HG02981 (cell line): ENCODE measurements at regions not wholly inside any gene's neighbourhood (a gene's known extent, or its start where the extent isn't known, plus 50 kb on each side); places are given as distances from the start of the nearest gene placed in this dataset.

Experiments used
- ATAC-seq: cut with Tn5 transposase; IDR thresholded peaks from one replicate; pipeline ENCODE4 v1.9.1; 2021; ENCODE audit warnings: mild to moderate bottlenecking, moderate library complexity; ENCODE audit not compliant: unreplicated experiment

- no peak for ATAC-seq
Observed at GRCh38 chr13:43983373-43983772, 103.7 kb downstream of the LACC1 start.

- no peak for ATAC-seq
Observed at GRCh38 chr13:43984292-43984691, 104.6 kb downstream of the LACC1 start.

- no peak for ATAC-seq
Observed at GRCh38 chr13:43985422-43986072, 105.8 kb downstream of the LACC1 start.

GRCh38 chr13:43986421-43986981 is 106.8 kb downstream of the LACC1 start:
- no peak for ATAC-seq

GRCh38 chr13:43988302-43988701 is 108.6 kb downstream of the LACC1 start:
- no peak for ATAC-seq

GRCh38 chr13:43990021-43990420 is 110.3 kb downstream of the LACC1 start:
- no peak for ATAC-seq

- ATAC-seq, result no peak
Observed at GRCh38 chr13:43990829-43991228, 111.1 kb downstream of the LACC1 start.

- ATAC-seq, result no peak
Observed at GRCh38 chr13:43991773-43992201, 112.1 kb downstream of the LACC1 start.

GRCh38 chr13:43992211-43992610 is 112.5 kb downstream of the LACC1 start:
- no peak for ATAC-seq

- no peak for ATAC-seq
Observed at GRCh38 chr13:43994999-43995859, 115.5 kb downstream of the LACC1 start.

- no peak for ATAC-seq
Observed at GRCh38 chr13:43996221-43996620, 116.5 kb downstream of the LACC1 start.

GRCh38 chr13:44003481-44003880 is 123.8 kb downstream of the LACC1 start:
- ATAC-seq, result no peak

- ATAC-seq, result no peak
Observed at GRCh38 chr13:44004878-44005277, 125.2 kb downstream of the LACC1 start.

- ATAC-seq, result no peak
Observed at GRCh38 chr13:44007451-44007850, 127.7 kb downstream of the LACC1 start.

GRCh38 chr13:44011036-44011435 is 131.3 kb downstream of the LACC1 start:
- ATAC-seq, result no peak

- ATAC-seq, result no peak
Observed at GRCh38 chr13:44012910-44013757, 133.4 kb downstream of the LACC1 start.

- no peak for ATAC-seq
Observed at GRCh38 chr13:44013758-44014291, 134.1 kb downstream of the LACC1 start.

- ATAC-seq, result no peak
Observed at GRCh38 chr13:44014501-44014900, 134.8 kb downstream of the LACC1 start.

GRCh38 chr13:44015118-44015517 is 135.4 kb downstream of the LACC1 start:
- no peak for ATAC-seq

GRCh38 chr13:44015811-44016210 is 136.1 kb downstream of the LACC1 start:
- ATAC-seq, result no peak
